ENCODE measurements at regions not wholly inside any gene's neighbourhood (a gene's known extent, or its start where the extent isn't known, plus 50 kb on each side); places are given as distances from the start of the nearest gene placed in this dataset.

DNA sequence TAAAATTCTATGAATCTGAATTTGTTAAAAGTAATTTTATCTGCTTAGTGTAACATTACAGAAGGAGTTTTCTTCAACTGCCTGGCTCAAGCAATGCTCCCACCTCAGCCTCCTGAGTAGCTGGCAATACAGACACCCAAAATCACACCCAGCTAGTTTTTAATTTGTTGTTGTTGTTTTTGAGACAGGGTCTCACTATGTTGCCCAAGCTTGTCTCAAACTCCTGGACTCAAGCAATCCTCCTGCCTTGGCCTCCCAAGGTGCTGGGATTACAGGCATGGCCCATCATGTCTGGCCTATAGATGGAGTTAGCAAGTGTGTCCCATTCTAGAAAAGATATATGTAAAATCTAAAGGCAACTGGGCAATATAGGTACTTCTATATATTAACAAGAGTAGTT lies 1580.4 kb upstream of the PRR20A start:
- H3K9ac ChIP-seq (ENCODE audit: low read length) = no peak overlapping the region
- H4K20me1 ChIP-seq (ENCODE audit: insufficient read depth) = no peaks in the 10 kb centered on the region
- TF ChIP-seq SMC3 (conservative IDR thresholded peaks at IDR 0.05; ENCODE audit: poor library complexity) = no peak
- TF ChIP-seq POLR2AphosphoS5 (IDR thresholded peaks at IDR 0.05) = no peak
- TF ChIP-seq, protein P1, sequence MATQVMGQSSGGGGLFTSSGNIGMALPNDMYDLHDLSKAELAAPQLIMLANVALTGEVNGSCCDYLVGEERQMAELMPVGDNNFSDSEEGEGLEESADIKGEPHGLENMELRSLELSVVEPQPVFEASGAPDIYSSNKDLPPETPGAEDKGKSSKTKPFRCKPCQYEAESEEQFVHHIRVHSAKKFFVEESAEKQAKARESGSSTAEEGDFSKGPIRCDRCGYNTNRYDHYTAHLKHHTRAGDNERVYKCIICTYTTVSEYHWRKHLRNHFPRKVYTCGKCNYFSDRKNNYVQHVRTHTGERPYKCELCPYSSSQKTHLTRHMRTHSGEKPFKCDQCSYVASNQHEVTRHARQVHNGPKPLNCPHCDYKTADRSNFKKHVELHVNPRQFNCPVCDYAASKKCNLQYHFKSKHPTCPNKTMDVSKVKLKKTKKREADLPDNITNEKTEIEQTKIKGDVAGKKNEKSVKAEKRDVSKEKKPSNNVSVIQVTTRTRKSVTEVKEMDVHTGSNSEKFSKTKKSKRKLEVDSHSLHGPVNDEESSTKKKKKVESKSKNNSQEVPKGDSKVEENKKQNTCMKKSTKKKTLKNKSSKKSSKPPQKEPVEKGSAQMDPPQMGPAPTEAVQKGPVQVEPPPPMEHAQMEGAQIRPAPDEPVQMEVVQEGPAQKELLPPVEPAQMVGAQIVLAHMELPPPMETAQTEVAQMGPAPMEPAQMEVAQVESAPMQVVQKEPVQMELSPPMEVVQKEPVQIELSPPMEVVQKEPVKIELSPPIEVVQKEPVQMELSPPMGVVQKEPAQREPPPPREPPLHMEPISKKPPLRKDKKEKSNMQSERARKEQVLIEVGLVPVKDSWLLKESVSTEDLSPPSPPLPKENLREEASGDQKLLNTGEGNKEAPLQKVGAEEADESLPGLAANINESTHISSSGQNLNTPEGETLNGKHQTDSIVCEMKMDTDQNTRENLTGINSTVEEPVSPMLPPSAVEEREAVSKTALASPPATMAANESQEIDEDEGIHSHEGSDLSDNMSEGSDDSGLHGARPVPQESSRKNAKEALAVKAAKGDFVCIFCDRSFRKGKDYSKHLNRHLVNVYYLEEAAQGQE (IDR thresholded peaks at IDR 0.05; ENCODE audit: borderline replicate concordance) = no peak
- TF ChIP-seq CTCF (IDR thresholded peaks at IDR 0.05; ENCODE audit: poor library complexity, severe bottlenecking) = no peak
- TF ChIP-seq EP300 (conservative IDR thresholded peaks at IDR 0.05; ENCODE audit: poor library complexity, severe bottlenecking) = no peak
- TF ChIP-seq EZH2 (IDR thresholded peaks at IDR 0.05; ENCODE audit: borderline replicate concordance, insufficient read depth, low read length, poor library complexity, severe bottlenecking) = no peak
- no peaks in the 10 kb centered on the region for H3K9me2 ChIP-seq (ENCODE audit: insufficient read depth, low read length)
- no peaks in the 10 kb centered on the region for H3F3A ChIP-seq (ENCODE audit: insufficient read depth, low read length, poor library complexity, severe bottlenecking)
- no peak overlapping the region for H2AFZ ChIP-seq (ENCODE audit: low read depth, low read length)
- H3K9me3 ChIP-seq (ENCODE audit: low read length) = no peaks in the 10 kb centered on the region
- no peaks in the 10 kb centered on the region for H3K36me3 ChIP-seq (ENCODE audit: insufficient read depth, low read length)
- no peaks in the 10 kb centered on the region for H3K27me3 ChIP-seq (ENCODE audit: insufficient read depth, low read depth, low read length)
- H3K27ac ChIP-seq (ENCODE audit: low read length) = no peak overlapping the region
- no peak overlapping the region for H3K4me2 ChIP-seq (ENCODE audit: low read length)
- no peaks in the 10 kb centered on the region for H3K79me2 ChIP-seq (replicated peaks; ENCODE audit: insufficient read depth, low read length)
- no peak overlapping the region for H3K4me3 ChIP-seq (ENCODE audit: low read length)

GRCh38 chr13:55563267-55563666 lies 1577.5 kb upstream of the PRR20A start:
- H3K9ac ChIP-seq (ENCODE audit: low read length) = no peak overlapping the region
- no peaks in the 10 kb centered on the region for H3K27me3 ChIP-seq (ENCODE audit: insufficient read depth, low read depth, low read length)
- no peak overlapping the region for H3K4me2 ChIP-seq (ENCODE audit: low read length)
- no peak for TF ChIP-seq CTCF (IDR thresholded peaks at IDR 0.05; ENCODE audit: poor library complexity, severe bottlenecking)
- no peak for TF ChIP-seq EZH2 (IDR thresholded peaks at IDR 0.05; ENCODE audit: borderline replicate concordance, insufficient read depth, low read length, poor library complexity, severe bottlenecking)
- TF ChIP-seq EP300 (conservative IDR thresholded peaks at IDR 0.05; ENCODE audit: poor library complexity, severe bottlenecking) = no peak
- no peak for TF ChIP-seq POLR2AphosphoS5 (IDR thresholded peaks at IDR 0.05)
- TF ChIP-seq, protein P1 (IDR thresholded peaks at IDR 0.05; ENCODE audit: borderline replicate concordance) = no peak
- TF ChIP-seq TAF1 (IDR thresholded peaks at IDR 0.05; ENCODE audit: low read depth) = no peak
- TF ChIP-seq MXI1 (conservative IDR thresholded peaks at IDR 0.05; ENCODE audit: poor library complexity, severe bottlenecking) = no peak
- TF ChIP-seq SMC3 (conservative IDR thresholded peaks at IDR 0.05; ENCODE audit: poor library complexity) = no peak
- TF ChIP-seq RAD21 (conservative IDR thresholded peaks at IDR 0.05) = no peak
- no peak overlapping the region for H3K27ac ChIP-seq (ENCODE audit: low read length)
- no peaks in the 10 kb centered on the region for H3K79me2 ChIP-seq (replicated peaks; ENCODE audit: insufficient read depth, low read length)
- H3K36me3 ChIP-seq (ENCODE audit: insufficient read depth, low read length) = no peaks in the 10 kb centered on the region
- H3K9me2 ChIP-seq (ENCODE audit: insufficient read depth, low read length) = no peaks in the 10 kb centered on the region
- no peak overlapping the region for H2AFZ ChIP-seq (ENCODE audit: low read depth, low read length)
- no peaks in the 10 kb centered on the region for H3K9me3 ChIP-seq (ENCODE audit: low read length)
- no peaks in the 10 kb centered on the region for H4K20me1 ChIP-seq (ENCODE audit: insufficient read depth)
- no peaks in the 10 kb centered on the region for H3F3A ChIP-seq (ENCODE audit: insufficient read depth, low read length, poor library complexity, severe bottlenecking)
- no peak overlapping the region for H3K4me3 ChIP-seq (ENCODE audit: low read length)
